ENCODE measurements at regions not wholly inside any gene's neighbourhood (a gene's known extent, or its start where the extent isn't known, plus 50 kb on each side); places are given as distances from the start of the nearest gene placed in this dataset.

DNA sequence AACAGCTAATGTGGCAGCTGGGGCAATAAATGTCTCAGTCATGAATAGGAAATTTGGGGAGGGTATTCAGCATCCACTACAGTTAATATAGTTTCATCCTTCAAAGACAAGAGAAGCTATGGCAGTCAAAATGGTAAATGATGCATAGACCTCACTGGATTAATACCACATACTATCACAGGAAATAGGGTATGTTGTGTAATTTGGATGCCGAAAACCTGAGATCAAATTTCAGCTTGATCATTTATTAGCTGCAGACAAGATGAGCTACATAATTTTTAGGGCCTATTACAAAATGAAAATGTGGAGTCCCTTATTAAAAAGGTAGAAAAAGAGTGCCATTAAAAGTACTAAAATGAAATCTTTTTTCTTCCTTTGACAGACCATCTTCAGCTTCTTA, 112.6 kb upstream of the MTAP start:
- no peaks in the 10 kb centered on the region for H3K27me3 ChIP-seq (replicated peaks; ENCODE audit: control insufficient read depth, insufficient read depth, low read length)
- H3K4me3 ChIP-seq (replicated peaks; ENCODE audit: low read depth, low read length): no peak overlapping the region
- DNase-seq (ENCODE audit: extremely low read depth, insufficient read length): no peak
- no peaks in the 10 kb centered on the region for H3K36me3 ChIP-seq (ENCODE audit: control insufficient read depth, insufficient read depth, low read length)
- TF ChIP-seq, protein P1, sequence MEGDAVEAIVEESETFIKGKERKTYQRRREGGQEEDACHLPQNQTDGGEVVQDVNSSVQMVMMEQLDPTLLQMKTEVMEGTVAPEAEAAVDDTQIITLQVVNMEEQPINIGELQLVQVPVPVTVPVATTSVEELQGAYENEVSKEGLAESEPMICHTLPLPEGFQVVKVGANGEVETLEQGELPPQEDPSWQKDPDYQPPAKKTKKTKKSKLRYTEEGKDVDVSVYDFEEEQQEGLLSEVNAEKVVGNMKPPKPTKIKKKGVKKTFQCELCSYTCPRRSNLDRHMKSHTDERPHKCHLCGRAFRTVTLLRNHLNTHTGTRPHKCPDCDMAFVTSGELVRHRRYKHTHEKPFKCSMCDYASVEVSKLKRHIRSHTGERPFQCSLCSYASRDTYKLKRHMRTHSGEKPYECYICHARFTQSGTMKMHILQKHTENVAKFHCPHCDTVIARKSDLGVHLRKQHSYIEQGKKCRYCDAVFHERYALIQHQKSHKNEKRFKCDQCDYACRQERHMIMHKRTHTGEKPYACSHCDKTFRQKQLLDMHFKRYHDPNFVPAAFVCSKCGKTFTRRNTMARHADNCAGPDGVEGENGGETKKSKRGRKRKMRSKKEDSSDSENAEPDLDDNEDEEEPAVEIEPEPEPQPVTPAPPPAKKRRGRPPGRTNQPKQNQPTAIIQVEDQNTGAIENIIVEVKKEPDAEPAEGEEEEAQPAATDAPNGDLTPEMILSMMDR (IDR thresholded peaks at IDR 0.05; ENCODE audit: insufficient read depth, low read length, poor library complexity, severe bottlenecking): no peak

DNA sequence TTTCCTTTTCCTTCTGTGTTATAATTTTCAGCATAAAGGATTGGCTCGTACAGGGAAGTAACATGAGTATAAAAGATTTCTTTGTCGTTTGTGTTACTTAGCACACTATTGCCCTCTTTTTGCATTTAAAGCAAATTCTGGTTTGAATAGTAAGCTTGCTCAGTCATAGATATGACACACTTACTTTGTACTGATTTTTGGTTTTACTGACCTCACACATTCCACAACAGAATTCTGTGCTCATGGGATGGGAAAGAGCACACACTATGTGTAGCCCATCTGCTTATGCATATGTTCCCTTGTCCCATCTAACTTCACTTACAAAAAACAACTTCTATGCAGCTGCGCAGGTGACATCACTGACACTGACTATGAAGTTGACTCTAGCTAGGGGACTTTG, 111.9 kb upstream of the MTAP start:
- no peak for DNase-seq (ENCODE audit: extremely low read depth, insufficient read length)
- TF ChIP-seq, protein P1 (IDR thresholded peaks at IDR 0.05; ENCODE audit: insufficient read depth, low read length, poor library complexity, severe bottlenecking): no peak
- Histone ChIP-seq H3K4me3 (replicated peaks; ENCODE audit: low read depth, low read length) (no peak overlapping the region), H3K36me3 (ENCODE audit: control insufficient read depth, insufficient read depth, low read length) (no peaks in the 10 kb centered on the region), H3K27me3 (replicated peaks; ENCODE audit: control insufficient read depth, insufficient read depth, low read length) (no peaks in the 10 kb centered on the region)

DNA sequence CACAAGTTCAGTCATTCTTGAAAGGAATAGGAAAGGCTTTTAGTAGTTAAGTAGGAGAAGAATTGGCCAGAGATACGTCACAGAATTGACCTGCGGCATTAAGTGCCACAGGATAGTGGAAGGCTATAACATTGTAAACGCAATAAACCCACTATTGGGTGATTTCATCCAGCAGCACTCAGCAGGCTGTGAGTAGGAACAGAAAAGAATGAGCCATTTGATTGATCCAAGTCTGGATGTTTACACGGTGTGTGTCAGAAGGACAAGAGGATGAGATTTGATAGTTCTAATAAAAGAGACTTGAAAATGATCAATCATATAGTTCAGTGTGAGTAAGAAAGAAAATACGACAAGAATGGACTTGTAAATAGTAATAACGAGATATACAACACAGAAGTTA, 110.0 kb upstream of the MTAP start:
- H3K4me3 ChIP-seq (replicated peaks; ENCODE audit: low read depth, low read length): no peak overlapping the region
- no peaks in the 10 kb centered on the region for H3K27me3 ChIP-seq (replicated peaks; ENCODE audit: control insufficient read depth, insufficient read depth, low read length)
- no peak for DNase-seq (ENCODE audit: extremely low read depth, insufficient read length)
- TF ChIP-seq, protein P1 (IDR thresholded peaks at IDR 0.05; ENCODE audit: insufficient read depth, low read length, poor library complexity, severe bottlenecking): no peak
- H3K36me3 ChIP-seq (ENCODE audit: control insufficient read depth, insufficient read depth, low read length): no peaks in the 10 kb centered on the region

DNA sequence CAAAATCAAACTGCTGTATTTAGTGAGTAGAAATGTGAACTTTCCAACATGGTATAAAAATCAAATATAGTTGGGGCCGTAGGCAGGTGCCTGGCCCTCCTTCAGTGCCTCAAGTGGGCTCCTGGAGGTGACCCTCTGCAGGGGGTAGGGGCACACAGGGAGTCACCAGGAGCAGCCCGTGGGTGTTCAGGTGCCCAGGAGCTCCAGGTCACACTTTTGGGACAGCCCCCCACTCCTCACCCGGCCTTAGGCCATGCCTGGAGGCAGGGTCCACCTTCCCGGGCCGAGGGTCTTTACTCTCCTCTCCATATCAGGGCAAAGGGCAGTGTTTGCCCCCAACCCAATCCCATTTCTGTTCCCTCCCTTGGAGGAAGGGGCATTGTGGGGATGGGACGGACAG, 108.0 kb upstream of the MTAP start:
- Histone ChIP-seq H3K36me3 (ENCODE audit: control insufficient read depth, insufficient read depth, low read length) (no peaks in the 10 kb centered on the region), H3K4me3 (replicated peaks; ENCODE audit: low read depth, low read length) (no peak overlapping the region), H3K27me3 (replicated peaks; ENCODE audit: control insufficient read depth, insufficient read depth, low read length) (no peaks in the 10 kb centered on the region)
- TF ChIP-seq, protein P1 (IDR thresholded peaks at IDR 0.05; ENCODE audit: insufficient read depth, low read length, poor library complexity, severe bottlenecking): no peak
- no peak for DNase-seq (ENCODE audit: extremely low read depth, insufficient read length)

DNA sequence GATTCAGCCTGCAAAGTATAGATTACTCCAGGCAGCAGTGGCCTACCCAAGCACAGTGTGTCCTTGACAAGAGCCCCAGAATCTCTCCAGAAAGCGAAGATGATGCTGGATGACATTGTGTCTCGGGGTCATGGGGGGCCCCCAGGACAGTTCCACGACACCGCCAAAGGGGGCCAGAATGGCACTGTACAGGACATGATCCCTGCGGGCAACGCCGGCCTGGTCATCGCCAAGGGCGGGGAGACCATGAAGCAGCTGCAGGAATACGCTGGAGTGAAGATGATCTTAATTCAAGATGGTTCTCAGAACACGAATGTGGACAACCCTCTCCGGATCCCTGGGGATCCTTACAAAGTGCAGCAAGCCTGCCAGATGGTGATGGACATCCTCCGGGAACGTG, 107.0 kb upstream of the MTAP start:
- TF ChIP-seq, protein P1 (IDR thresholded peaks at IDR 0.05; ENCODE audit: insufficient read depth, low read length, poor library complexity, severe bottlenecking): no peak
- H3K36me3 ChIP-seq (ENCODE audit: control insufficient read depth, insufficient read depth, low read length): no peaks in the 10 kb centered on the region
- DNase-seq (ENCODE audit: extremely low read depth, insufficient read length): no peak
- H3K27me3 ChIP-seq (replicated peaks; ENCODE audit: control insufficient read depth, insufficient read depth, low read length): no peaks in the 10 kb centered on the region
- no peak overlapping the region for H3K4me3 ChIP-seq (replicated peaks; ENCODE audit: low read depth, low read length)

DNA sequence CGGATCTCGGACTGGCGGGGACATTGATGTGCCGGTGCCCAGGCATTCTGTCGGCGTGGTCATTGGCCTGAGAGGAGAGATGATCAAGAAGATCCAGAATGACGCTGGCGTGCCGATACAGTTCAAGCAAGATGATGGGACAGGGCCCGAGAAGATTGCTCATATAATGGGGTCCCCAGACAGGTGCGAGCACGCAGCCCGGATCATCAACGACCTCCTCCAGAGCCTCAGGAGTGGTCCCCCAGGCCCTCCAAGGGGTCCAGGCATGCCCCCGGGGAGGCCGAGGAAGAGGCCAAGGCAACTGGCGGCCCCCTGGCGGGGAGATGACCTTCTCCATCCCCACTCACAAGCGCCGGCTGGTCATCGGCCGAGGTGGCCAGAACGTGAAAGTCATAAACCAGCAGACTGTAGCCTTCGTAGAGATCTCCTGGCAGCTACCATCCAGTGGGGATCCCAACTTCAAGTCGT, 106.5 kb upstream of the MTAP start:
- Histone ChIP-seq H3K36me3 (ENCODE audit: control insufficient read depth, insufficient read depth, low read length) (no peaks in the 10 kb centered on the region), H3K27me3 (replicated peaks; ENCODE audit: control insufficient read depth, insufficient read depth, low read length) (no peaks in the 10 kb centered on the region), H3K4me3 (replicated peaks; ENCODE audit: low read depth, low read length) (no peak overlapping the region)
- DNase-seq (ENCODE audit: extremely low read depth, insufficient read length): no peak
- TF ChIP-seq, protein P1 (IDR thresholded peaks at IDR 0.05; ENCODE audit: insufficient read depth, low read length, poor library complexity, severe bottlenecking): no peak

Data from GM06990 (cell line).